Keratinocyte (primary cell): ENCODE measurements at regions not wholly inside any gene's neighbourhood (a gene's known extent, or its start where the extent isn't known, plus 50 kb on each side); places are given as distances from the start of the nearest gene placed in this dataset.

ENCODE experiments used
- DNase-seq: peaks from one replicate; pipeline ENCODE4 v3.0.0-alpha.2; 2011; ENCODE audit warnings: low read depth, missing footprints, low spot score
- FAIRE-seq: peaks from 2 replicates; lab custom pipeline; 2011; peaks lifted over from hg19 to GRCh38; lab: Jason Lieb, UNC
- H2AFZ ChIP-seq: 2 replicates; pipeline ENCODE4 v1.6.0; 2012; ENCODE audit warnings: low read length, control low read depth, inconsistent platforms; ENCODE audit not compliant: control insufficient read depth
- H3K27ac ChIP-seq: 2 replicates; pipeline ENCODE4 v1.5.1; 2011; ENCODE audit warnings: low read length; ENCODE audit not compliant: control insufficient read depth, insufficient read depth
- H3K27me3 ChIP-seq: 3 replicates; pipeline ENCODE4 v1.6.0; 2011; ENCODE audit warnings: low read length; ENCODE audit not compliant: control insufficient read depth, insufficient read depth; ENCODE audit errors: extremely low read depth
- H3K36me3 ChIP-seq, 2 experiments: 2 replicates in 1 of 2; 3 replicates in 1 of 2; pipeline ENCODE4 v1.5.1; 2011; ENCODE audit warnings: low read length in 2 of 2, mild to moderate bottlenecking in 1 of 2; ENCODE audit not compliant: control insufficient read depth in 2 of 2, insufficient read depth in 2 of 2; ENCODE audit errors: extremely low read depth in 1 of 2
- H3K4me1 ChIP-seq: 3 replicates; pipeline ENCODE4 v1.5.1; 2011; ENCODE audit warnings: low read length; ENCODE audit not compliant: control insufficient read depth, insufficient read depth; ENCODE audit errors: extremely low read depth
- H3K4me2 ChIP-seq: 3 replicates; pipeline ENCODE4 v1.6.0; 2011; ENCODE audit warnings: low read depth, low read length; ENCODE audit not compliant: control insufficient read depth, insufficient read depth; ENCODE audit errors: extremely low read depth
- H3K4me3 ChIP-seq, 3 experiments: fragments of 200-600 bp in 1 of 3; sonication (generic) in 1 of 3; 2 replicates in 2 of 3; 3 replicates in 1 of 3; pipeline ENCODE4 v1.5.1; 2011 to 2016; ENCODE audit warnings: low read length in 3 of 3, mild to moderate bottlenecking in 3 of 3, control low read depth in 2 of 3, inconsistent platforms in 1 of 3, low read depth in 1 of 3, mixed read lengths in 1 of 3, mixed run types in 1 of 3, moderate library complexity in 1 of 3; ENCODE audit not compliant: control insufficient read depth in 2 of 3, insufficient read depth in 2 of 3; ENCODE audit errors: extremely low read depth in 1 of 3
- H3K79me2 ChIP-seq: 2 replicates; pipeline ENCODE4 v1.6.0; 2012; ENCODE audit warnings: low read length; ENCODE audit not compliant: control insufficient read depth, insufficient read depth
- H3K9ac ChIP-seq: 3 replicates; pipeline ENCODE4 v1.6.0; 2011; ENCODE audit warnings: low read length; ENCODE audit not compliant: control insufficient read depth, insufficient read depth; ENCODE audit errors: extremely low read depth
- H3K9me1 ChIP-seq: 3 replicates; pipeline ENCODE4 v1.6.0; 2011; ENCODE audit warnings: low read length; ENCODE audit not compliant: control insufficient read depth, insufficient read depth; ENCODE audit errors: extremely low read depth
- H3K9me3 ChIP-seq: 2 replicates; pipeline ENCODE4 v1.5.1; 2012; ENCODE audit warnings: low read depth, low read length; ENCODE audit not compliant: control insufficient read depth
- H4K20me1 ChIP-seq: 3 replicates; pipeline ENCODE4 v1.6.0; 2011; ENCODE audit warnings: low read length; ENCODE audit not compliant: control insufficient read depth, insufficient read depth; ENCODE audit errors: extremely low read depth
- EZH2 ChIP-seq: IDR thresholded peaks from one replicate; pipeline ENCODE4 v1.6.1; 2012; ENCODE audit warnings: inconsistent platforms, mild to moderate bottlenecking, low read length, moderate library complexity
- dilution Hi-C: fragments of 300-500 bp; cut with MboI; formaldehyde crosslinking; loops from one replicate; pipeline ENCODE4 v1.7.0; 2020; ENCODE audit warnings: low sequenced_read_pairs; ENCODE audit not compliant: extremely low pct_ligation_motif_present
- TF ChIP-seq, protein P1 (sequence below), 3 experiments: IDR thresholded peaks in 1 of 3; conservative IDR thresholded peaks in 1 of 3; optimal IDR thresholded peaks in 1 of 3; 2 replicates in 2 of 3; 3 replicates in 1 of 3; pipeline versions ENCODE3 to v1.5.1; 2011; ENCODE audit warnings: low read length in 3 of 3, mild to moderate bottlenecking in 3 of 3, moderate library complexity in 2 of 3, control low read depth in 1 of 3, inconsistent platforms in 1 of 3; ENCODE audit not compliant: insufficient read depth in 2 of 3; ENCODE audit errors: extremely low read depth in 1 of 3

DNA sequence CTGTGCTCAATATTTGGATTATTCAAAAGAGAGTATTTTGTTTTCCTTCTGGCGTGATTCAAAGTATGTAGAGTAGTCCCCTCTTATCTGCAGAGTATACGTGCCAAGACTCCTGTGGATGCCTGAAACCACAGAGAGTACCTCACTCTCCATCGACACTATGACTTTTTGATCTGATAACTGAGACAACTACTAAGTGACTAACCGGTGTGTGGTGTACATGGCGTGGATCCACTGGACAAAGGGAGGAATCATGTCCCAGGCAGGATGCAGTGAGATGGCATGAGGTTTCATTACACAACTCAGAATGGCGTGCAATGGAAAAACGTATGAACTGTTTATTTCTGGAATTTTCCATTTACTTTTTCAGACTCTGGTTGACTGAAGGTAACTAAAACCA is 112.2 kb upstream of the PDE7B start:
- H3K9me1 ChIP-seq: no peaks in the 10 kb centered on the region
- no peaks in the 10 kb centered on the region for H4K20me1 ChIP-seq
- no peak overlapping the region for H3K4me2 ChIP-seq
- H3K27ac ChIP-seq: no peak overlapping the region
- H3K9ac ChIP-seq: no peak overlapping the region
- H3K9me3 ChIP-seq: no peaks in the 10 kb centered on the region
- H2AFZ ChIP-seq: no peak overlapping the region
- no peak for FAIRE-seq
- no peaks in the 10 kb centered on the region for H3K79me2 ChIP-seq
- dilution Hi-C loops: no loop called here
- H3K27me3 ChIP-seq: no peaks in the 10 kb centered on the region
- no peaks in the 10 kb centered on the region for H3K36me3 ChIP-seq
- no peak overlapping the region for H3K4me3 ChIP-seq
- no peak for TF ChIP-seq EZH2
- TF ChIP-seq, protein P1, sequence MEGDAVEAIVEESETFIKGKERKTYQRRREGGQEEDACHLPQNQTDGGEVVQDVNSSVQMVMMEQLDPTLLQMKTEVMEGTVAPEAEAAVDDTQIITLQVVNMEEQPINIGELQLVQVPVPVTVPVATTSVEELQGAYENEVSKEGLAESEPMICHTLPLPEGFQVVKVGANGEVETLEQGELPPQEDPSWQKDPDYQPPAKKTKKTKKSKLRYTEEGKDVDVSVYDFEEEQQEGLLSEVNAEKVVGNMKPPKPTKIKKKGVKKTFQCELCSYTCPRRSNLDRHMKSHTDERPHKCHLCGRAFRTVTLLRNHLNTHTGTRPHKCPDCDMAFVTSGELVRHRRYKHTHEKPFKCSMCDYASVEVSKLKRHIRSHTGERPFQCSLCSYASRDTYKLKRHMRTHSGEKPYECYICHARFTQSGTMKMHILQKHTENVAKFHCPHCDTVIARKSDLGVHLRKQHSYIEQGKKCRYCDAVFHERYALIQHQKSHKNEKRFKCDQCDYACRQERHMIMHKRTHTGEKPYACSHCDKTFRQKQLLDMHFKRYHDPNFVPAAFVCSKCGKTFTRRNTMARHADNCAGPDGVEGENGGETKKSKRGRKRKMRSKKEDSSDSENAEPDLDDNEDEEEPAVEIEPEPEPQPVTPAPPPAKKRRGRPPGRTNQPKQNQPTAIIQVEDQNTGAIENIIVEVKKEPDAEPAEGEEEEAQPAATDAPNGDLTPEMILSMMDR (optimal IDR thresholded peaks at IDR 0.05 in 1 of 3, IDR thresholded peaks at IDR 0.05 in 1 of 3, conservative IDR thresholded peaks at IDR 0.05 in 1 of 3; ENCODE audit: extremely low read depth in 1 of 3, insufficient read depth in 2 of 3, low read length in 3 of 3): no peak
- no peak for DNase-seq
- H3K4me1 ChIP-seq: no peaks in the 10 kb centered on the region

DNA sequence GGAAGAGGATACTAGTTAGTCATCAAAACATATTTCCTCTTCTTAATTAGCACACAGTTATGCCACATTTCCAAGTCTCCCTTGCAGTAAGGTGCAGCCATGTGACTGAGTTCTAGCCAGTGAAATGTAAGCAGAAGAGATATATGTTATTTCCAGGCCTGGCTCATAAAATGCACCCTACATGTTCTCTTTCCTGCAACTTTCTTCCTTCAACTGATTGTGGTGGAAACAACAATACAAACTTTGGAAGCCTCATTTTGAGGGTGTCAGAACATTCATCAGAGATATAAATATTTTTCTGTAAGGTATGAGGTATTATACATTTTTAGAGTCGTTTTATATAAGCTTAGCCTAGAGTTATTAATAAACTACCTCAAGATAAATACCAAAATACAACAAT is 110.9 kb upstream of the PDE7B start:
- Histone ChIP-seq H3K9ac (no peak overlapping the region), H3K27me3 (no peaks in the 10 kb centered on the region), H3K9me3 (no peaks in the 10 kb centered on the region), H3K36me3 (no peaks in the 10 kb centered on the region), H3K9me1 (no peaks in the 10 kb centered on the region), H2AFZ (no peak overlapping the region), H3K4me2 (no peak overlapping the region), H3K4me3 (no peak overlapping the region), H4K20me1 (no peaks in the 10 kb centered on the region), H3K79me2 (no peaks in the 10 kb centered on the region), H3K27ac (no peak overlapping the region), H3K4me1 (no peaks in the 10 kb centered on the region)
- DNase-seq (no peak), FAIRE-seq (no peak)
- TF ChIP-seq EZH2: no peak
- TF ChIP-seq, protein P1 (optimal IDR thresholded peaks at IDR 0.05 in 1 of 3, IDR thresholded peaks at IDR 0.05 in 1 of 3, conservative IDR thresholded peaks at IDR 0.05 in 1 of 3; ENCODE audit: extremely low read depth in 1 of 3, insufficient read depth in 2 of 3, low read length in 3 of 3): no peak
- dilution Hi-C loops: no loop called here
